Tibial nerve (tissue), 4 donors: ENCODE measurements at regions not wholly inside any gene's neighbourhood (a gene's known extent, or its start where the extent isn't known, plus 50 kb on each side); places are given as distances from the start of the nearest gene placed in this dataset.

Experiments
- DNase-seq, 2 donors: peaks; one replicate each; pipeline ENCODE4 v3.0.0-alpha.2; 2019; ENCODE audit warnings: low spot score in 2 of 2
- H3K27ac ChIP-seq, 4 donors: fragments of 200-600 bp; sonication (generic) in 3 of 4; one replicate each; pipeline ENCODE4 v1.5.1; 2017 to 2019; ENCODE audit warnings: mild to moderate bottlenecking in 1 of 4
- H3K27me3 ChIP-seq, 2 donors: fragments of 200-600 bp; sonication (generic) in 1 of 2; one replicate each; pipeline versions ENCODE4 v1.5.1 to v1.6.0; 2017 to 2019
- H3K36me3 ChIP-seq, 3 donors: fragments of 200-600 bp; sonication (generic); one replicate each; pipeline ENCODE4 v1.5.1; 2018 to 2019
- H3K4me1 ChIP-seq, 4 donors: fragments of 200-600 bp; sonication (generic) in 3 of 4; one replicate each; pipeline ENCODE4 v1.5.1; 2017 to 2019
- H3K4me3 ChIP-seq, 4 donors: fragments of 200-600 bp; sonication (generic) in 3 of 4; one replicate each; pipeline ENCODE4 v1.5.1; 2017 to 2019; ENCODE audit warnings: mild to moderate bottlenecking in 1 of 4, moderate library complexity in 1 of 4
- H3K9me3 ChIP-seq, 4 donors: fragments of 200-600 bp; sonication (generic) in 3 of 4; one replicate each; pipeline ENCODE4 v1.5.1; 2017 to 2019
- EP300 ChIP-seq, 2 donors: sonication (generic); formaldehyde crosslinking; IDR thresholded peaks; one replicate each; pipeline ENCODE4 v1.6.1; 2017; ENCODE audit warnings: antibody characterized with exemption in 2 of 2, mild to moderate bottlenecking in 1 of 2
- POLR2A ChIP-seq, 2 donors: fragments of 450-650 bp; IDR thresholded peaks; one replicate each; pipeline ENCODE4 v1.6.1; 2017; ENCODE audit warnings: antibody characterized with exemption in 2 of 2, mild to moderate bottlenecking in 2 of 2, moderate library complexity in 2 of 2
- WGBS, 2 donors: methylation state at CpG; one replicate each; pipeline ENCODE4 v1.1.5; 2018; 5-methylcytosine and 5-hydroxymethylcytosine counted together
- TF ChIP-seq, protein P1 (sequence below), 5 experiments: fragments of 200-600 bp in 3 of 5; fragments of 450-650 bp in 2 of 5; sonication (generic) in 3 of 5; IDR thresholded peaks; one replicate each; pipeline ENCODE4 v1.5.1; 2016 to 2019; ENCODE audit warnings: antibody characterized with exemption in 5 of 5, mild to moderate bottlenecking in 3 of 5, moderate library complexity in 2 of 5

DNA sequence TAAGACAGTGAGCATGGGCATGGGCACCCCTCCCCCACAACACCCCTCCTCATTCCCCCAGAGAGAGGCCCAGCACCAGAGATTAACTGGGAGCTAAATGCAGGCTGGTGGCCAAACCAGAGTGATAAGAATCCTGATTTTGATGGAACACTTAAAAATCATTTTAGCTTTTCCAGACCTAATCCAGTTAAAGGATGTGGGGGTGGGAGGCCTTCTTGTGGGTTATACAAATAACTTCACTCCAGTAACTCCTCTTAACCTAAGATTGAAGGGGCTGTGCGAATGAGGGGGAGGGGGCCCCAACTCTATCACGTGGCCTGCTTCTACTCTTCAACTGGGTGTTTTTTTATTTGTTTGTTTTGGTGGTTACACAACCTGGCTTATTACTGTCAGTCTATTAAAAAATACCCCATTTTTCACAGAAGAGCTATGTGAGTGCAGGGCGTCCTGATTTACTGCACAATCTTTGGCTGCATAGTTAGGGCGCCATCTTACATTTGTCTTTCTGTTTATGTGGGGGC lies 398.1 kb upstream of the LYPLAL1 start:
- no peaks in the 10 kb centered on the region for H3K27me3 ChIP-seq
- no peaks in the 10 kb centered on the region for H3K9me3 ChIP-seq
- H3K4me1 ChIP-seq: no peaks in the 10 kb centered on the region
- H3K36me3 ChIP-seq: no peaks in the 10 kb centered on the region
- DNase-seq: no peak
- 88 to 89% methylated on average over 4 of the region's 4 CpGs for WGBS, 2 donors
- no peak overlapping the region for H3K27ac ChIP-seq
- no peak for TF ChIP-seq POLR2A (IDR thresholded peaks at IDR 0.05)
- TF ChIP-seq, protein P1, sequence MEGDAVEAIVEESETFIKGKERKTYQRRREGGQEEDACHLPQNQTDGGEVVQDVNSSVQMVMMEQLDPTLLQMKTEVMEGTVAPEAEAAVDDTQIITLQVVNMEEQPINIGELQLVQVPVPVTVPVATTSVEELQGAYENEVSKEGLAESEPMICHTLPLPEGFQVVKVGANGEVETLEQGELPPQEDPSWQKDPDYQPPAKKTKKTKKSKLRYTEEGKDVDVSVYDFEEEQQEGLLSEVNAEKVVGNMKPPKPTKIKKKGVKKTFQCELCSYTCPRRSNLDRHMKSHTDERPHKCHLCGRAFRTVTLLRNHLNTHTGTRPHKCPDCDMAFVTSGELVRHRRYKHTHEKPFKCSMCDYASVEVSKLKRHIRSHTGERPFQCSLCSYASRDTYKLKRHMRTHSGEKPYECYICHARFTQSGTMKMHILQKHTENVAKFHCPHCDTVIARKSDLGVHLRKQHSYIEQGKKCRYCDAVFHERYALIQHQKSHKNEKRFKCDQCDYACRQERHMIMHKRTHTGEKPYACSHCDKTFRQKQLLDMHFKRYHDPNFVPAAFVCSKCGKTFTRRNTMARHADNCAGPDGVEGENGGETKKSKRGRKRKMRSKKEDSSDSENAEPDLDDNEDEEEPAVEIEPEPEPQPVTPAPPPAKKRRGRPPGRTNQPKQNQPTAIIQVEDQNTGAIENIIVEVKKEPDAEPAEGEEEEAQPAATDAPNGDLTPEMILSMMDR (IDR thresholded peaks at IDR 0.05): no peak
- TF ChIP-seq EP300 (IDR thresholded peaks at IDR 0.05): no peak
- H3K4me3 ChIP-seq: no peak overlapping the region

DNA sequence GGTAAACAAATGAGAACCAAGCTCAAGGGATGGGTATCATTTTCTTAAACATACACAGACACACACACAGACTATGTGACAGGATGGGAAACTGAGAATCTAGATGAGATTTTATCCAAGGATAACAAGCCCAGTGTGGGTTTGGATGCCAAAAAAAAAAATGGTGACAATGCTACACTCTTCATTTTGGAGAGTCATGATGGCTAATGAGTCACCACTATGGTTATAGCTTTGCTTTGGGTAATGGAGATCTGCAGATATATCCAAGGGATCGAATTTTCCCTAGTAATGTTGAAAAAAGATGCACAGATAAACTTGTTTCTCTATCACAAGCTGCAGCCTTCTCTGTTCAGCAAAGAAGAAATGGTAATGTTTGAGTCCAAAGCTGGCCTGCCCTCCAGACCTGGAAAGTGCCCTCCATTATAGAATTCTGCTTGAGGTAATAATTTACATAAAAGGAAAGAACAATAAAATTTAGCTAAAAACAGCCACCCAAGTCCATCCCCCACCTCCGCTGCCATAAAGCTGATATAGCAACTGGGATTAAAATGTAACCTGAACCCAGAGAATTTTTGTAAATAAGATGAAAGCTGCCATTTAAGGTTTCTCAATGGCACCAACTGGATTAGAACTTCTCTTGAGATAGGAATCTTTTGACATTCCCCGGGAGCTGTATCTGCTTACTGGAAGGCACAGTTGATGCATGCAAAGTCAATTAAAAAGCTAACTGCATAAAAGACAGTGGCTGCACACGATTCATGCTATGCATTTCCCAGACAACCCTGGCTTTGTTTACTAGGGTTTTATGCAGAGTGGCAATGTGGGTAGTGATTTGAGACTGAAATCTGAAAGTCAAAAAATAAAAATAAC lies 395.2 kb upstream of the LYPLAL1 start:
- 74 to 76% methylated on average over 4 of the region's 4 CpGs for WGBS, 2 donors
- TF ChIP-seq POLR2A (IDR thresholded peaks at IDR 0.05) (no peak), EP300 (IDR thresholded peaks at IDR 0.05) (no peak)
- TF ChIP-seq, protein P1 (IDR thresholded peaks at IDR 0.05): no peak
- no peak overlapping the region for H3K4me3 ChIP-seq
- H3K9me3 ChIP-seq: no peaks in the 10 kb centered on the region
- no peaks in the 10 kb centered on the region for H3K27me3 ChIP-seq
- DNase-seq: no peak
- H3K36me3 ChIP-seq: no peaks in the 10 kb centered on the region
- H3K4me1 ChIP-seq: no peaks in the 10 kb centered on the region
- no peak overlapping the region for H3K27ac ChIP-seq

DNA sequence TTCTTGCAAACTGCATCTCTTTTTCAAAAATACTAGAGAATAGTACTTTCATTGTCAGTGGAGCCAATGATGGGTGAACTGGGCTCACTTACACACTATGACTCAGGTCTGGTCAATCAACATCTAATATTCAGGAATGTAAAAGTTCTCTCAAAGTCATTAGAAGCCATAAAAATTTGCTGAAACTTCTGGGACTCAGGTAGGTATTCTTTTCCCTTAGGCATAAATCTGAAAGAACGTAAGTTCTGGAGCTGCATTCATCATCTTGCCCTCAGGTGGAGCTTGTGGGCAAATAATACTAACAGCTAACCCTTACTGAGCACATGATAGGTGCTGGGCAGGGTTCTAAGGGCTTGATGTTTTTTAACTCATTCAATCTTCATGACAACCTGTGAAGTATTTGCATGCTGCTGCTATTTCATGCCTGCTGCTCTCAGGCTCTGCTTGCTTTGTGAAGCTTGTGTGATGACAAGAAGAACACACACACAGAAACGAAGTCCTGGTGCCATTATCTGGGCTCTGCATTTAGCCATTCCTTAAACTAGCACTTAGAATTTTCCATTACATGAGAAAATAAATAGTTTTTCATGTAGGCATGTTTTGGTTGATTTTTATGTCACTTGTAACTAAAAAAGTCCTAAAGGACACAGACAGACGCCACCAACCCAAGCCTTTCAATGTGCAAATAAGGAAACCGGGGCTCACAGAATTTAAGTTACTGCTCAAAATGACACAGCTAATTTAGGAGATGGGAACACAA lies 394.2 kb upstream of the LYPLAL1 start:
- no peak overlapping the region for H3K27ac ChIP-seq
- TF ChIP-seq EP300 (IDR thresholded peaks at IDR 0.05): no peak
- TF ChIP-seq, protein P1 (IDR thresholded peaks at IDR 0.05): no peak
- no peak for TF ChIP-seq POLR2A (IDR thresholded peaks at IDR 0.05)

DNA sequence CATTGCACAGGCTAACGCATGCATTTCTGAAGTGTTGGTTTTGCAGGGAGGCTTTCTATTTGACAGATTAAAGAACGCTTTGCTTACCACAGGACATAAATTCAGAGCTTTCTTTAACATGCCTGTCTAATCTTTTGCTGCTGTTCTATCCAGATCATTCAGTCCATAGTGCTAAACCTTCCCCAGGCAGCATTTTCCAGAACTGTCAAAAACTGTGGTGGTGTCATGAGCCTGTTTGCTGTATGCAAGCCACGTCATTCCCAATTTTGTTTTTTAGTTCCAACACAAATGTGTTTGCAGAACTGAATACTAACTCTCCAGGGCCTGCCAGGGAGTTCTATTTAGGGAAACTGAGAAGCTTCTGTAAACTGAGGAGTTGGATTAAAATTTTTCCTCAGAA lies 390.5 kb upstream of the LYPLAL1 start:
- TF ChIP-seq, protein P1 (IDR thresholded peaks at IDR 0.05): no peak
- no peak for TF ChIP-seq POLR2A (IDR thresholded peaks at IDR 0.05)
- no peak for TF ChIP-seq EP300 (IDR thresholded peaks at IDR 0.05)
- Histone ChIP-seq H3K27me3 (no peaks in the 10 kb centered on the region), H3K9me3 (no peaks in the 10 kb centered on the region), H3K36me3 (no peaks in the 10 kb centered on the region), H3K4me1 (peaks cover 0 to 12% (median 2%) of the 10 kb centered on the region in 4 donors), H3K4me3 (no peak overlapping the region), H3K27ac (no peak overlapping the region)
- no peak for DNase-seq
- WGBS, 2 donors: 66 to 78% methylated on average over 3 of the region's 3 CpGs

More for the DNA sequence above, 394.2 kb upstream of the LYPLAL1 start:
- H3K4me3 ChIP-seq: no peak overlapping the region
- no peaks in the 10 kb centered on the region for H3K27me3 ChIP-seq
- 79 to 84% methylated on average over 4 of the region's 4 CpGs for WGBS, 2 donors
- DNase-seq: no peak
- H3K9me3 ChIP-seq: no peaks in the 10 kb centered on the region
- H3K4me1 ChIP-seq: no peaks in the 10 kb centered on the region
- H3K36me3 ChIP-seq: no peaks in the 10 kb centered on the region

DNA sequence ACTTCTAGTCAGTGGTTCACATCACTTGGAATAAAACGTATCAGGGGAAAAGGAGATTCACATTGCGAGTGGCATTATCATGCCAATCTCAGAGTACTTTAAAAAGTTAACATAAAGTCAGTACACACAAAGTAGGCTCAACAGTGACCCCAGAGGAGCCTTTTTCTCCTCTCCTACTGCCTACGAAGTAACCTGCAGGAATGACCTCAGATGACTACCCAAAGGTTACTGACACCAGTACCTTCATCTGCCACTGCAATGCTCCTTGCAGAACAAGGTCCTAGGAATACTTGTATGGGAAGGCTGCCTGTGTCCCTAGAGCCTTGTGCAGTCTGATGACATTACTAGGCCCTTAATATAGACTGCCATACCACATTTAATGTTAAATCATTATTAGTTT lies 389.8 kb upstream of the LYPLAL1 start:
- H3K4me1 ChIP-seq: peaks cover 0 to 12% (median 2%) of the 10 kb centered on the region in 4 donors
- H3K27me3 ChIP-seq: no peaks in the 10 kb centered on the region
- H3K4me3 ChIP-seq: no peak overlapping the region
- H3K9me3 ChIP-seq: no peaks in the 10 kb centered on the region
- 72 to 77% methylated on average over 3 of the region's 3 CpGs for WGBS, 2 donors
- DNase-seq: no peak
- no peak overlapping the region for H3K27ac ChIP-seq
- TF ChIP-seq EP300 (IDR thresholded peaks at IDR 0.05): no peak
- TF ChIP-seq, protein P1 (IDR thresholded peaks at IDR 0.05): no peak
- no peak for TF ChIP-seq POLR2A (IDR thresholded peaks at IDR 0.05)
- H3K36me3 ChIP-seq: no peaks in the 10 kb centered on the region
